ENCODE measurements at regions not wholly inside any gene's neighbourhood (a gene's known extent, or its start where the extent isn't known, plus 50 kb on each side); places are given as distances from the start of the nearest gene placed in this dataset.

GRCh38 chr7:85384392-85384791 lies 197.5 kb upstream of the SEMA3D start:
- Histone ChIP-seq H3K4me1 (ENCODE audit: insufficient read depth, poor library complexity, severe bottlenecking) (no peaks in the 10 kb centered on the region), H3K36me3 (ENCODE audit: low read depth) (no peaks in the 10 kb centered on the region; the same call in 1 of the 2 replicates), H3K4me3 (ENCODE audit: severe bottlenecking) (no peak overlapping the region), H3K9me3 (ENCODE audit: severe bottlenecking) (no peaks in the 10 kb centered on the region), H3K27me3 (ENCODE audit: insufficient read depth, poor library complexity, severe bottlenecking) (peaks cover 3% of the 10 kb centered on the region), H3K27ac (ENCODE audit: poor library complexity, severe bottlenecking) (no peak overlapping the region)
- DNase-seq (ENCODE audit: low spot score) (no peak), ATAC-seq (ENCODE audit: low read depth) (no peak)
- no peak for TF ChIP-seq CTCF (IDR thresholded peaks at IDR 0.05; ENCODE audit: poor library complexity, severe bottlenecking)

GRCh38 chr7:85381212-85381611 lies 194.4 kb upstream of the SEMA3D start:
- TF ChIP-seq CTCF (IDR thresholded peaks at IDR 0.05; ENCODE audit: poor library complexity, severe bottlenecking), result no peak
- Histone ChIP-seq H3K36me3 (ENCODE audit: low read depth) (no peaks in the 10 kb centered on the region), H3K27me3 (ENCODE audit: insufficient read depth, poor library complexity, severe bottlenecking) (no peaks in the 10 kb centered on the region), H3K9me3 (ENCODE audit: severe bottlenecking) (no peaks in the 10 kb centered on the region), H3K4me3 (ENCODE audit: severe bottlenecking) (no peak overlapping the region), H3K27ac (ENCODE audit: poor library complexity, severe bottlenecking) (no peak overlapping the region), H3K4me1 (ENCODE audit: insufficient read depth, poor library complexity, severe bottlenecking) (no peaks in the 10 kb centered on the region)
- ATAC-seq (ENCODE audit: low read depth) (no peak), DNase-seq (ENCODE audit: low spot score) (no peak)

GRCh38 chr7:85376589-85376988 lies 189.7 kb upstream of the SEMA3D start:
- no peak for ATAC-seq (ENCODE audit: low read depth)
- no peak for TF ChIP-seq CTCF (IDR thresholded peaks at IDR 0.05; ENCODE audit: poor library complexity, severe bottlenecking)
- no peak overlapping the region for H3K27ac ChIP-seq (ENCODE audit: poor library complexity, severe bottlenecking)
- H3K4me1 ChIP-seq (ENCODE audit: insufficient read depth, poor library complexity, severe bottlenecking), result no peaks in the 10 kb centered on the region
- DNase-seq (ENCODE audit: low spot score), result no peak
- H3K4me3 ChIP-seq (ENCODE audit: severe bottlenecking), result no peak overlapping the region
- H3K36me3 ChIP-seq (ENCODE audit: low read depth), result no peaks in the 10 kb centered on the region
- H3K27me3 ChIP-seq (ENCODE audit: insufficient read depth, poor library complexity, severe bottlenecking), result no peaks in the 10 kb centered on the region
- H3K9me3 ChIP-seq (ENCODE audit: severe bottlenecking), result no peaks in the 10 kb centered on the region

GRCh38 chr7:85356916-85357315 lies 170.1 kb upstream of the SEMA3D start:
- H3K36me3 ChIP-seq (ENCODE audit: low read depth), result no peaks in the 10 kb centered on the region
- no peak overlapping the region for H3K27ac ChIP-seq (ENCODE audit: poor library complexity, severe bottlenecking)
- DNase-seq (ENCODE audit: low spot score), result no peak
- TF ChIP-seq CTCF (IDR thresholded peaks at IDR 0.05; ENCODE audit: poor library complexity, severe bottlenecking), result no peak
- H3K4me1 ChIP-seq (ENCODE audit: insufficient read depth, poor library complexity, severe bottlenecking), result no peaks in the 10 kb centered on the region
- ATAC-seq (ENCODE audit: low read depth), result no peak
- peaks cover 3% of the 10 kb centered on the region for H3K27me3 ChIP-seq (ENCODE audit: insufficient read depth, poor library complexity, severe bottlenecking)
- H3K4me3 ChIP-seq (ENCODE audit: severe bottlenecking), result no peak overlapping the region
- no peaks in the 10 kb centered on the region for H3K9me3 ChIP-seq (ENCODE audit: severe bottlenecking)

GRCh38 chr7:85343484-85343883 lies 156.6 kb upstream of the SEMA3D start:
- ATAC-seq (ENCODE audit: low read depth), result no peak
- H3K4me1 ChIP-seq (ENCODE audit: insufficient read depth, poor library complexity, severe bottlenecking), result no peaks in the 10 kb centered on the region
- no peak for TF ChIP-seq CTCF (IDR thresholded peaks at IDR 0.05; ENCODE audit: poor library complexity, severe bottlenecking)
- no peaks in the 10 kb centered on the region for H3K27me3 ChIP-seq (ENCODE audit: insufficient read depth, poor library complexity, severe bottlenecking)
- DNase-seq (ENCODE audit: low spot score), result no peak
- H3K27ac ChIP-seq (ENCODE audit: poor library complexity, severe bottlenecking), result no peak overlapping the region
- H3K4me3 ChIP-seq (ENCODE audit: severe bottlenecking), result no peak overlapping the region
- no peaks in the 10 kb centered on the region for H3K9me3 ChIP-seq (ENCODE audit: severe bottlenecking)
- H3K36me3 ChIP-seq (ENCODE audit: low read depth), result no peaks in the 10 kb centered on the region

All from RWPE2 (cell line).